ENCODE measurements at regions not wholly inside any gene's neighbourhood (a gene's known extent, or its start where the extent isn't known, plus 50 kb on each side); places are given as distances from the start of the nearest gene placed in this dataset.

GRCh38 chr21:28822486-28823335 lies 170.0 kb downstream of the LTN1 start:
- FAIRE-seq (peak; percentile 92), DNase-seq (ENCODE audit: low read depth, low spot score) (peak; percentile 70)
- TF ChIP-seq JUN (IDR thresholded peaks at IDR 0.05; ENCODE audit: borderline replicate concordance, insufficient read depth, insufficient read length, low read depth) (peak; percentile 15), FOS (IDR thresholded peaks at IDR 0.05; ENCODE audit: borderline replicate concordance, insufficient read depth, low read length) (no peak), POLR2A (IDR thresholded peaks at IDR 0.05; ENCODE audit: low read depth, low read length) (no peak), GATA2 (IDR thresholded peaks at IDR 0.05; ENCODE audit: insufficient read depth, insufficient read length, low read depth, low read length) (peak; percentile 65), POLR2AphosphoS5 (IDR thresholded peaks at IDR 0.05; ENCODE audit: insufficient read depth, low read depth, low read length) (peak; percentile 42), CTCF (IDR thresholded peaks at IDR 0.05; ENCODE audit: extremely low read depth in 1 of 2, insufficient read depth in 1 of 2, low read depth in 1 of 2, low read length in 2 of 2) (no peak)
- Histone ChIP-seq H3K9me1 (replicated peaks; ENCODE audit: control insufficient read depth, extremely low read depth, insufficient read depth, low read length) (no peaks in the 10 kb centered on the region), H3K27me3 (ENCODE audit: control insufficient read depth in 2 of 2, insufficient read depth in 2 of 2, low read length in 2 of 2) (no peaks in the 10 kb centered on the region), H3K9me3 (replicated peaks; ENCODE audit: control insufficient read depth, insufficient read depth, low read length) (no peaks in the 10 kb centered on the region), H3K4me3 (replicated peaks in 1 of 3; ENCODE audit: insufficient read depth in 1 of 3, low read depth in 1 of 3, low read length in 3 of 3) (no peak overlapping the region), H3K4me1 (ENCODE audit: control insufficient read depth, extremely low read depth, insufficient read depth, low read length) (peaks cover 19% of the 10 kb centered on the region), H3K4me2 (ENCODE audit: insufficient read depth, low read length) (peak overlapping the region; percentile 64), H3K27ac (ENCODE audit: insufficient read depth, low read depth, low read length) (peak overlapping the region; percentile 61), H4K20me1 (replicated peaks; ENCODE audit: control insufficient read depth, extremely low read depth, insufficient read depth, low read length) (no peaks in the 10 kb centered on the region), H3K9ac (replicated peaks; ENCODE audit: extremely low read depth, insufficient read depth, low read length) (peak overlapping the region; percentile 28), H2AFZ (ENCODE audit: low read depth, low read length) (peak overlapping the region; percentile 78), H3K36me3 (ENCODE audit: control insufficient read depth in 2 of 2, extremely low read depth in 1 of 2, insufficient read depth in 2 of 2, low read length in 2 of 2) (no peaks in the 10 kb centered on the region), H3K79me2 (ENCODE audit: control insufficient read depth, insufficient read depth, low read length) (no peaks in the 10 kb centered on the region)
- no TSS peak for BruUV-seq (replicated peaks)
- ChIA-PET CTCF (interaction anchor here (0.9 to 1.7 kb wide), 2 partner anchors 10 to 13 kb away, joined by 3 to 6 read pairs; no protein-coding TSS in a partner anchor), POLR2A (no interaction called here)
- dilution Hi-C loops (cut with MboI; ENCODE audit: extremely low pct_ligation_motif_present, low sequenced_read_pairs) (no loop called here), intact Hi-C loops (cut with micrococcal nuclease) (no loop called here)
